Smooth muscle cell (in vitro differentiated cells): ENCODE measurements at regions not wholly inside any gene's neighbourhood (a gene's known extent, or its start where the extent isn't known, plus 50 kb on each side); places are given as distances from the start of the nearest gene placed in this dataset.

Experiments
- DNase-seq: peaks from one replicate; lab custom pipeline; 2025; ENCODE audit not compliant: unreplicated experiment; lab: John Stamatoyannopoulos, UW
- H2AFZ ChIP-seq: fragments of 200-600 bp; sonication (generic); 2 replicates; pipeline ENCODE4 v1.6.0; 2016; ENCODE audit warnings: antibody characterized with exemption, low read depth, mild to moderate bottlenecking
- H3F3A ChIP-seq: fragments of 200-600 bp; sonication (generic); 2 replicates; pipeline ENCODE4 v1.6.0; 2017; ENCODE audit warnings: antibody characterized with exemption, low read depth
- H3K27ac ChIP-seq: fragments of 200-600 bp; sonication (generic); 2 replicates; pipeline ENCODE4 v1.5.1; 2016; ENCODE audit warnings: low read depth, mild to moderate bottlenecking
- H3K27me3 ChIP-seq: fragments of 200-600 bp; sonication (generic); 2 replicates; pipeline ENCODE4 v1.6.1; 2016; ENCODE audit warnings: low read depth, mild to moderate bottlenecking
- H3K36me3 ChIP-seq: fragments of 200-600 bp; sonication (generic); 2 replicates; pipeline ENCODE4 v1.5.1; 2016; ENCODE audit warnings: low read depth
- H3K4me1 ChIP-seq: fragments of 200-600 bp; sonication (generic); 2 replicates; pipeline ENCODE4 v1.5.1; 2016; ENCODE audit warnings: low read depth
- H3K4me2 ChIP-seq: fragments of 200-600 bp; sonication (generic); 2 replicates; pipeline ENCODE4 v1.6.0; 2016; ENCODE audit warnings: mild to moderate bottlenecking
- H3K4me3 ChIP-seq: fragments of 200-600 bp; sonication (generic); 2 replicates; pipeline ENCODE4 v1.5.1; 2016; ENCODE audit warnings: mild to moderate bottlenecking
- H3K79me2 ChIP-seq: fragments of 200-600 bp; sonication (generic); 2 replicates; pipeline ENCODE4 v1.6.0; 2016; ENCODE audit warnings: low read depth, mild to moderate bottlenecking
- H3K9ac ChIP-seq: fragments of 200-600 bp; sonication (generic); 2 replicates; pipeline ENCODE4 v1.6.0; 2016; ENCODE audit warnings: low read depth
- H3K9me3 ChIP-seq: fragments of 200-600 bp; sonication (generic); replicated peaks from 2 replicates; pipeline ENCODE4 v1.5.1; 2016; ENCODE audit warnings: low read depth
- H4K20me1 ChIP-seq: fragments of 200-600 bp; sonication (generic); 2 replicates; pipeline ENCODE4 v1.6.0; 2016; ENCODE audit warnings: low read depth
- CTCF ChIP-seq: fragments of 200-600 bp; sonication (generic); IDR thresholded peaks from 2 replicates; pipeline ENCODE4 v1.5.1; 2017; ENCODE audit warnings: borderline replicate concordance, mild to moderate bottlenecking, antibody characterized with exemption; ENCODE audit not compliant: insufficient read depth, poor library complexity, severe bottlenecking
- WGBS: methylation state at CpG from one replicate; pipeline ENCODE4 v1.1.7; 2016; ENCODE audit warnings: low lambda C conversion rate; 5-methylcytosine and 5-hydroxymethylcytosine counted together

DNA sequence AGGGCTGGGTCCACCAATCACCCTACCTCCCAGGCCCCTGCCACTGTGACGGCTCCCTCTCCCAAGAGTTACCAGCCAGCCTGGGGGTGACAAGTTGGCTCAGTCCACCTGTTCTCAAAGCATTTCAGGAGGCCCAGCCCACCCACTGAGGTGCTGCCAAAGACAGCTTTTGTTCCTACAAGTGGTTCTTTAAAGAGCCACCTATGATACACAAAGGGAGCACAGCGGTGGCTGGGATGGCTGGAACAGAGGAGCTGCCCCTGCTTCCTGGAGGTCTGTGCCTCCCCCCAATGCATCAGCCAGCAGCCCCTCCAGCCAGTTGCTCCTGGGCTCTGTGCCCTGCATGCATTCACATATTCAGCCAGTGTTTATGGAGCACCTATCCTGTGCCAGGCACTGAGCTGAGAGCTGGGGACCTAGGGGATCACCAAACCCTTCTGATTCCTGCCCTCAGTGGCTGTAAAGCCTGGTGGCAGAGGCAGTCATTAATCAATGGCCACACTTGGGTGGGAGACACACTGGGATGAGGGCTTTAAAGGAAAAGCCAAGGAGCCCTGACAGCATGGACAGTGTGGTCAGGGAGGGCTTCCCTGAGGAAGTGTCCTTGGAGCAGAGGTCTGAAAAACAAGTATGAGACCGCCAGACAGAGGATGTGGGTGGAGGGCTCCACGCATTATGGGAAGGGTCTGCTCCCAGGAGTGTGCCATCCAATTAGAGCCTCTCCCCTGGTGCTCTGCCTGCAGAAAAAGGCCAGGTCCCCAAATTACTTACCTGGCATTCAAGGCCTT, 107.1 kb upstream of the LINGO1 start:
- Histone ChIP-seq H3K4me2 (no peak overlapping the region), H2AFZ (no peak overlapping the region), H3K27me3 (peaks cover 42% of the 10 kb centered on the region), H3K4me1 (peaks cover 10% of the 10 kb centered on the region), H3K27ac (no peak overlapping the region), H3K9me3 (no peaks in the 10 kb centered on the region), H4K20me1 (no peaks in the 10 kb centered on the region), H3F3A (no peaks in the 10 kb centered on the region), H3K4me3 (no peak overlapping the region), H3K79me2 (no peaks in the 10 kb centered on the region), H3K9ac (no peak overlapping the region), H3K36me3 (no peaks in the 10 kb centered on the region)
- DNase-seq: no peak
- 30% methylated on average over 3 of the region's 4 CpGs for WGBS
- TF ChIP-seq CTCF: no peak

GRCh38 chr15:77738441-77739302, 106.0 kb upstream of the LINGO1 start:
- WGBS: 54% methylated on average over 17 of the region's 17 CpGs
- Histone ChIP-seq H3F3A (no peaks in the 10 kb centered on the region), H3K4me1 (peaks cover 10% of the 10 kb centered on the region), H3K9ac (no peak overlapping the region), H3K36me3 (no peaks in the 10 kb centered on the region), H3K79me2 (no peaks in the 10 kb centered on the region), H3K27me3 (peaks cover 42% of the 10 kb centered on the region), H3K4me2 (no peak overlapping the region), H3K27ac (no peak overlapping the region), H3K9me3 (no peaks in the 10 kb centered on the region), H3K4me3 (no peak overlapping the region), H4K20me1 (no peaks in the 10 kb centered on the region), H2AFZ (no peak overlapping the region)
- no peak for TF ChIP-seq CTCF
- DNase-seq: no peak

DNA sequence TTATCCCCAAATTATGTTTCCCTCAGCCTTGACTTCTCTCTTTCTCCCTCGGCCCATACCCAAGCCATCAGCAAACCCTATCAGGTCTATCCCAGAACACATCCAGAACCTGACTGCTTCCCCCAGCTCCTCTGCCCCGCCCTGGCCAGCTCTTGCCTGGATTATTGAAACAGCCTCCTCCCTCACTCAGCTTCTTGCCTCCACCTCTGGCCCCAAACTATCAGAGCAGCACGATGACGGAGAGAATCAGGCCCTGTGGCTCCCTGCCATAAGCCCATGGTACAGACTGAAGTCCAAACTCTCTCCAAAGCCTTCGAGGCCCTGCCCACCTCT, 105.3 kb upstream of the LINGO1 start:
- DNase-seq: no peak
- Histone ChIP-seq H3K79me2 (no peaks in the 10 kb centered on the region), H3K4me2 (no peak overlapping the region), H3K4me1 (peaks cover 10% of the 10 kb centered on the region), H4K20me1 (no peaks in the 10 kb centered on the region), H3K9me3 (no peaks in the 10 kb centered on the region), H3K27me3 (peaks cover 38% of the 10 kb centered on the region), H3F3A (no peaks in the 10 kb centered on the region), H3K9ac (no peak overlapping the region), H3K36me3 (no peaks in the 10 kb centered on the region), H3K27ac (no peak overlapping the region), H3K4me3 (no peak overlapping the region), H2AFZ (no peak overlapping the region)
- 86% methylated on average over 5 of the region's 5 CpGs for WGBS
- no peak for TF ChIP-seq CTCF
